DOHH2 (cell line): ENCODE measurements at regions not wholly inside any gene's neighbourhood (a gene's known extent, or its start where the extent isn't known, plus 50 kb on each side); places are given as distances from the start of the nearest gene placed in this dataset.

Experiments used
- H3F3A ChIP-seq: fragments of 200-600 bp; sonication (generic), shearing (Covaris generic); 2 replicates; pipeline ENCODE4 v1.6.0; 2016; ENCODE audit warnings: antibody characterized with exemption, mild to moderate bottlenecking; ENCODE audit not compliant: control insufficient read depth, insufficient read depth
- H3K27ac ChIP-seq: fragments of 200-600 bp; sonication (generic); 2 replicates; pipeline ENCODE4 v1.5.1; 2014; ENCODE audit warnings: low read depth, mild to moderate bottlenecking, low read length, moderate library complexity
- H3K27me3 ChIP-seq: fragments of 200-600 bp; sonication (generic); 2 replicates; pipeline ENCODE4 v1.6.1; 2014; ENCODE audit warnings: mild to moderate bottlenecking, low read length, mixed read lengths; ENCODE audit not compliant: control insufficient read depth
- H3K36me3 ChIP-seq: fragments of 200-600 bp; sonication (generic); 2 replicates; pipeline ENCODE4 v1.6.1; 2014; ENCODE audit warnings: mild to moderate bottlenecking, low read length, moderate library complexity, mixed read lengths; ENCODE audit not compliant: control insufficient read depth
- H3K4me1 ChIP-seq: fragments of 200-600 bp; sonication (generic); 2 replicates; pipeline ENCODE4 v1.6.1; 2014; ENCODE audit warnings: mild to moderate bottlenecking, low read length, mixed read lengths; ENCODE audit not compliant: control insufficient read depth
- H3K4me2 ChIP-seq: fragments of 200-600 bp; sonication (generic); 2 replicates; pipeline ENCODE4 v1.6.0; 2014; ENCODE audit warnings: mild to moderate bottlenecking, low read length, moderate library complexity
- H3K4me3 ChIP-seq: fragments of 200-600 bp; sonication (generic); 2 replicates; pipeline ENCODE4 v1.5.1; 2014; ENCODE audit warnings: mild to moderate bottlenecking, low read length, mixed read lengths
- H3K79me2 ChIP-seq: fragments of 200-600 bp; sonication (generic); 2 replicates; pipeline ENCODE4 v1.6.1; 2014; ENCODE audit warnings: mild to moderate bottlenecking, low read length, mixed read lengths; ENCODE audit not compliant: control insufficient read depth
- H3K9me2 ChIP-seq: fragments of 200-600 bp; sonication (generic); replicated peaks from 2 replicates; pipeline ENCODE4 v1.6.1; 2014; ENCODE audit warnings: mild to moderate bottlenecking, low read length, mixed read lengths; ENCODE audit not compliant: control insufficient read depth
- H3K9me3 ChIP-seq: fragments of 200-600 bp; sonication (generic); 2 replicates; pipeline ENCODE4 v1.6.1; 2014; ENCODE audit warnings: antibody characterized with exemption, low read length, mixed read lengths; ENCODE audit not compliant: control insufficient read depth, insufficient read depth
- H4K20me1 ChIP-seq: fragments of 200-600 bp; sonication (generic); 2 replicates; pipeline ENCODE4 v1.6.0; 2014; ENCODE audit warnings: low read depth, mild to moderate bottlenecking, antibody characterized with exemption, low read length, moderate library complexity; ENCODE audit not compliant: control insufficient read depth, insufficient read depth
- EZH2phosphoT487 ChIP-seq: fragments of 200-600 bp; sonication (generic); IDR thresholded peaks from 2 replicates; pipeline ENCODE4 v1.6.1; 2017; ENCODE audit warnings: borderline replicate concordance, mild to moderate bottlenecking, antibody characterized with exemption, low read length, moderate library complexity, mixed read lengths
- TF ChIP-seq, protein P1 (sequence below): fragments of 200-600 bp; sonication (generic); IDR thresholded peaks from one replicate; pipeline ENCODE4 v1.5.1; 2014; ENCODE audit warnings: antibody characterized with exemption, mild to moderate bottlenecking, low read depth, low read length; ENCODE audit not compliant: poor library complexity, severe bottlenecking

DNA sequence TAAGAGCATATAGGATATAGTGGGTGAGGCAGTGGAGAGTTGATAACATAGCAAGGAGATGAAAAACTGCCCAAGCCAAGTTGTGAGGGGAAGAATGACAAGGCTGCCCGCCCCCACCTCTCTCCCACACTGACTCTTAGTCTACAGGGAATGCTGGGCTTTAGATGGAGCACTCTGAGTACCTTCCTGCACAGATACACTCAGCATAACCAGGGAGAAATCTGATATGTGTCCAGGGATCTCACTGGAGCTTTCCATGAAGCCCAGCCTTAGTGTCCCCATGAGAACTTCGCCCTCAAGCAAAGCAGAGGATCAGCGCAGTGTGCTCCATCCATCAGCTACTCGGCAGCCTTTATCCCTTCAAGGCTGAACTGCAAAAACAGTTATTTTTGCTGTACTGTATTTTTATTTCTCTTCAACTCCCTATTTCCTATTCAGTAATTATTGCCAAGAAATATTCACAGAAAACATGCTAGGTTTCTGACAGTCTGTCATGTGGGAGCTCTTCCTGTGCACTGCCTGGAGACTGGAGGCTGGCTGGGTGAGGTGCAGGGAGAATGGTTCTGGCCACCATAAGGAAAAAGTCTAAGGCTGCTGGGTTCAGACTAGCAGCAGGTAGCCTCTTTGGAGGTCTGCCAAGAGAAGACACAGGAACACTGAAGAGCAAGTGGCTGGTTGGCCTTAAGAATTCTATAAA is 475.2 kb upstream of the PPP2R3A start:
- no peaks in the 10 kb centered on the region for H3K79me2 ChIP-seq
- no peak overlapping the region for H3K4me2 ChIP-seq
- no peaks in the 10 kb centered on the region for H4K20me1 ChIP-seq
- no peaks in the 10 kb centered on the region for H3K36me3 ChIP-seq
- no peaks in the 10 kb centered on the region for H3K27me3 ChIP-seq
- no peak overlapping the region for H3K4me3 ChIP-seq
- H3K27ac ChIP-seq, result no peak overlapping the region
- no peaks in the 10 kb centered on the region for H3K9me2 ChIP-seq
- H3K4me1 ChIP-seq, result peaks cover 6% of the 10 kb centered on the region
- no peaks in the 10 kb centered on the region for H3K9me3 ChIP-seq
- no peaks in the 10 kb centered on the region for H3F3A ChIP-seq
- TF ChIP-seq EZH2phosphoT487, result no peak
- TF ChIP-seq, protein P1, sequence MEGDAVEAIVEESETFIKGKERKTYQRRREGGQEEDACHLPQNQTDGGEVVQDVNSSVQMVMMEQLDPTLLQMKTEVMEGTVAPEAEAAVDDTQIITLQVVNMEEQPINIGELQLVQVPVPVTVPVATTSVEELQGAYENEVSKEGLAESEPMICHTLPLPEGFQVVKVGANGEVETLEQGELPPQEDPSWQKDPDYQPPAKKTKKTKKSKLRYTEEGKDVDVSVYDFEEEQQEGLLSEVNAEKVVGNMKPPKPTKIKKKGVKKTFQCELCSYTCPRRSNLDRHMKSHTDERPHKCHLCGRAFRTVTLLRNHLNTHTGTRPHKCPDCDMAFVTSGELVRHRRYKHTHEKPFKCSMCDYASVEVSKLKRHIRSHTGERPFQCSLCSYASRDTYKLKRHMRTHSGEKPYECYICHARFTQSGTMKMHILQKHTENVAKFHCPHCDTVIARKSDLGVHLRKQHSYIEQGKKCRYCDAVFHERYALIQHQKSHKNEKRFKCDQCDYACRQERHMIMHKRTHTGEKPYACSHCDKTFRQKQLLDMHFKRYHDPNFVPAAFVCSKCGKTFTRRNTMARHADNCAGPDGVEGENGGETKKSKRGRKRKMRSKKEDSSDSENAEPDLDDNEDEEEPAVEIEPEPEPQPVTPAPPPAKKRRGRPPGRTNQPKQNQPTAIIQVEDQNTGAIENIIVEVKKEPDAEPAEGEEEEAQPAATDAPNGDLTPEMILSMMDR, result no peak

DNA sequence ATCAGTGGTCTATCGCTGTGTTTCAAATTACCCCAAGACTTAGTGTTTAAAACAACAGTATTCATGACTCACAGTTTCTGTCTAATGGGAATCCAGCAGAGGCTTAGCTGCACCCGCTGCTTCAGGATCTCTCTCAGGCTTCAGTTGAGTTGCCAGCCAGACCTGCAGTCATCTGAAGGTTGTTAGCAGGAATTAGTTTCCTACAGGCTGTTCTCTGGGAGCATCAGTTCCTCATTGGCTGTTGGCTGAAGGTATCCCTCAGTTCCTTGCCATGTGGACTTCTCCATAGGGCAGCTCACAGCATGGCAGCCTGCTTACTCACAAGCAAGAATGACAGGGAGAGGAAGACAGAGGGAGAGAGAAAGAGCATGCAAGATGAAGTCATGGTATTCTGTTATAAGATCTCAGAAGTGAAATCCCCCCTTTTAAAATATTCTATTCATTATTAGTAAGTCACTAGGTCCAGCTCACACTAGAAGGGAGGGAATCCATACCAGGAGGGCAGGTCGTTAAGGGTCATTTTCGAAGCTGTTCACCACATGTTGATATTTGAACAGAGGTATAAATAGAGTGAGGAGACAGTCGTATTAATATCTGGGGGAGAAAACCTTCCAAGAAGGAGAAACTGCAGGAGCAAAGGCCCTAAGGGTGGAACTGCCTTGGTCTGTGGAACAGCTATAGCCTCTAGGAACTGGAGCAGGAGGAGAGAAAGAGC is 473.9 kb upstream of the PPP2R3A start:
- Histone ChIP-seq H3K9me2 (no peaks in the 10 kb centered on the region), H3K4me1 (peaks cover 6% of the 10 kb centered on the region), H3K36me3 (no peaks in the 10 kb centered on the region), H3K4me3 (no peak overlapping the region), H4K20me1 (no peaks in the 10 kb centered on the region), H3K79me2 (no peaks in the 10 kb centered on the region), H3K27me3 (no peaks in the 10 kb centered on the region), H3K4me2 (no peak overlapping the region), H3F3A (no peaks in the 10 kb centered on the region), H3K9me3 (no peaks in the 10 kb centered on the region), H3K27ac (no peak overlapping the region)
- no peak for TF ChIP-seq EZH2phosphoT487
- TF ChIP-seq, protein P1, result no peak

DNA sequence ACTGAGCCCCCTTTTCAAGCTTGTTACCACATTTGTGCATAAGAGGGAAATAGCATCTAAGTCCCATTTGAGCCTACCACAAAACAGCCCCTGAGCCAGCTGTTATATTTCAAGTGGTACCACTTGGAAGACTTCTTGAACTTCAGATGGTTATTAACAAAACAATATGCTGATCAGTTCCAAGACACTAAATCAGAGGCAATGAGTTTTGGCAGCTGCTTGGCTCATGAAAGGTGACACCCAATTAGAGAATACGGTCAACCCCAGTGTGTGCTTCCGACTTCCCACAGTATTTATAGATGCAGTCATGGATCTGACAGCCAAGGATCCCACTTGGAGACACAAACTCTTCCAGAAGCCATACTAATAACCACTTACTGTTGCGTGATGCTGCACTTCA is 469.6 kb upstream of the PPP2R3A start:
- Histone ChIP-seq H3K36me3 (no peaks in the 10 kb centered on the region), H3K27me3 (no peaks in the 10 kb centered on the region; the same call in 1 of the 2 replicates), H3K4me2 (no peak overlapping the region), H4K20me1 (no peaks in the 10 kb centered on the region), H3K9me2 (no peaks in the 10 kb centered on the region), H3K4me3 (no peak overlapping the region), H3K27ac (no peak overlapping the region), H3F3A (no peaks in the 10 kb centered on the region), H3K79me2 (no peaks in the 10 kb centered on the region), H3K9me3 (no peaks in the 10 kb centered on the region), H3K4me1 (no peaks in the 10 kb centered on the region)
- TF ChIP-seq, protein P1, result no peak
- no peak for TF ChIP-seq EZH2phosphoT487
